EL (cell line): ENCODE measurements at regions not wholly inside any gene's neighbourhood (a gene's known extent, or its start where the extent isn't known, plus 50 kb on each side); places are given as distances from the start of the nearest gene placed in this dataset.
"Not testable (repeated sequence)": the region's sequence is repeated elsewhere in the genome, so short reads cannot be mapped to it uniquely, and the experiment has no call there.

Experiments used
- DNase-seq: peaks from one replicate; pipeline ENCODE4 v3.0.0-alpha.2; 2016

GRCh38 chr3:20539666-20540065 lies 353.7 kb upstream of the SGO1 start:
- DNase-seq: no peak

- peak; percentile 10 for DNase-seq
Observed at GRCh38 chr3:20537234-20537633, 351.2 kb upstream of the SGO1 start.

GRCh38 chr3:20529911-20530310 lies 343.9 kb upstream of the SGO1 start:
- DNase-seq: no peak

- DNase-seq: no peak
Observed at GRCh38 chr3:20528180-20528770, 342.3 kb upstream of the SGO1 start.

GRCh38 chr3:20527368-20527767 lies 341.4 kb upstream of the SGO1 start:
- no peak for DNase-seq

- DNase-seq: no peak
Observed at GRCh38 chr3:20524328-20524727, 338.3 kb upstream of the SGO1 start.

GRCh38 chr3:20523293-20523692 lies 337.3 kb upstream of the SGO1 start:
- no peak for DNase-seq

GRCh38 chr3:20517316-20517715 lies 331.3 kb upstream of the SGO1 start:
- not testable (repeated sequence) for DNase-seq

GRCh38 chr3:20516311-20516710 lies 330.3 kb upstream of the SGO1 start:
- DNase-seq: no peak

- DNase-seq: no peak
Observed at GRCh38 chr3:20515834-20516233, 329.8 kb upstream of the SGO1 start.

GRCh38 chr3:20511863-20512505 lies 326.0 kb upstream of the SGO1 start:
- DNase-seq: peak; percentile 76

- no peak for DNase-seq
Observed at GRCh38 chr3:20510396-20510795, 324.4 kb upstream of the SGO1 start.

GRCh38 chr3:20503394-20504082 lies 317.5 kb upstream of the SGO1 start:
- no peak for DNase-seq

- no peak for DNase-seq
Observed at GRCh38 chr3:20490996-20491395, 305.0 kb upstream of the SGO1 start.

- no peak for DNase-seq
Observed at GRCh38 chr3:20488151-20488550, 302.1 kb upstream of the SGO1 start.

GRCh38 chr3:20484126-20484525 lies 298.1 kb upstream of the SGO1 start:
- no peak for DNase-seq

GRCh38 chr3:20482350-20482749 lies 296.3 kb upstream of the SGO1 start:
- no peak for DNase-seq

- peak; percentile 7 for DNase-seq
Observed at GRCh38 chr3:20480786-20481365, 294.9 kb upstream of the SGO1 start.

GRCh38 chr3:20478436-20478835 lies 292.4 kb upstream of the SGO1 start:
- no peak for DNase-seq

GRCh38 chr3:20464237-20464636 lies 278.2 kb upstream of the SGO1 start:
- DNase-seq: not testable (repeated sequence)

GRCh38 chr3:20462723-20463122 lies 276.7 kb upstream of the SGO1 start:
- no peak for DNase-seq

- DNase-seq: no peak
Observed at GRCh38 chr3:20462226-20462625, 276.2 kb upstream of the SGO1 start.

GRCh38 chr3:20458994-20459716 lies 273.1 kb upstream of the SGO1 start:
- DNase-seq: no peak
